AML-193 (cell line): ENCODE measurements at regions not wholly inside any gene's neighbourhood (a gene's known extent, or its start where the extent isn't known, plus 50 kb on each side); places are given as distances from the start of the nearest gene placed in this dataset.
"Not testable (repeated sequence)": the region's sequence is repeated elsewhere in the genome, so short reads cannot be mapped to it uniquely, and the experiment has no call there.

ENCODE experiments used
- DNase-seq, 2 experiments: peaks; one replicate each; lab custom pipeline; 2025; lab: John Stamatoyannopoulos, UW

DNA sequence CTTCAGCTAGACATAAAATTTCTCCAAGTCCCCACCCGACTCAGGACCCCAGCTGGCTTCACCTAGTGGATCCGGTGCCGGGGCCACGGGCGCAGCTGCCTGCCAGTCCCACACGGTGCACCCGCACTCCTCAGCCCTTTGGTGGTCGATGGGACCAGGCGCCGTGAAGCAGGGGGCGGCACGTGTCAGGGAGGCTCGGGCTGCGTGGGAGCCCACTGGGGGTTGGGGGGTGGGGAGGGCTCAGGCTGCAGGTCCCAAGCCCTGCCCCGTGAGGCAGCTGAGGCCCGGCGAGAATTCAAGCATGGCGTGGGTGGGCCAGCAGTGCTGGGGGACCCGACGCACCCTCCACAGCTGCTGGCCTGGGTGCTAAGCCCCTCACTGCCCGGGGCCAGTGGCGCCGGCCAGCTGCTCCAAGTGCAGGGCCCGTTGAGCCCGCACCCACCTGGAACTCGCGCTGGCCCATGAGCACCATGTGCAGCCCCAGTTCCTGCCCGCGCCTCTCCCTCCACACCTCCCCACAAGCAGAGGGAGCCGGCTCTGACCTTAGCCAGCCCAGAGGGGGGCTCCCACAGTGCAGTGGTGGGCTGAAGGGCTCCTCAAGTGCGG, 747.0 kb downstream of the FAM181B start:
- DNase-seq: no peak

DNA sequence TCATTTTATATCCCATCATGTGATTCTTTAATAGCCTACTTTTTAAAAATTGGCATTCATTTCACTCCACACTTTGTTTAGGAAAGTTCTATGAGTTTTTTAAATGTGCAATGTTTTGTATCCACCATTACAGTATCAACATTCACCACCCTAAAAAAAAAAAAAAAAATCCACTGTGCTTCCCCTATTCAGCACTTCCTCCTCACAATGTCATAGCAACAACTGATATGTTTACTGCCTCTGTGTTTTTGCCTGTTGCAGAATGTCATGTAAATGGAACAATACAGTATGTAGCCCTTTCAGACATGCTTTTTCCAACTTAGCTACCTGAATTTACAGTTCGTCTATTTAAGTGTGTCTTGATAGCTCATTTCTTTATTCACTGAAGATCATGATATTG, 754.2 kb downstream of the FAM181B start:
- peak in 1 of 2 experiments; percentile 33 for DNase-seq

- DNase-seq: no peak
Observed at GRCh38 chr11:81975261-81975900, 758.3 kb downstream of the FAM181B start.

- no peak for DNase-seq
Observed at GRCh38 chr11:81970886-81971285, 762.8 kb downstream of the FAM181B start.

GRCh38 chr11:81967242-81967641, 766.4 kb downstream of the FAM181B start:
- DNase-seq: no peak

- no peak for DNase-seq
Observed at GRCh38 chr11:81966340-81966739, 767.3 kb downstream of the FAM181B start.

DNA sequence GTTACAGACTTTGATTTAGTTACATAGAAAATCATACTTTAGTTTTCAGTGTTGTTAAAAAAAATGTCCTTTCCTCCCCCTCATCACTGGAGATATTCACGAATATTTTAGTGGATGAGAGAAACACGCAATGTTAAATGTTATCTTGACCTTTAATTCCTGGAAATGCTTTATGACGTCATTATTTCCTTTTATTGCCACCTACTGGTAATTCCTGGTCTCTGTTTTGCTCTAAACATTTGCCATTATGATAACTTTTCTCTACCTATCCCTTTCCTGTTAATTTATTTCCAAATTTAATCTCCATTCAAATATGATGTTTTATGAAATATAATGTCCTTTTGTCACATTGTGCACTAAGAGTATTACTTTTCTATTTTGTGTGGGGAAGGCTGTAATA, 770.6 kb downstream of the FAM181B start:
- peak; percentile 19 to 20 for DNase-seq

GRCh38 chr11:81960443-81960842, 773.2 kb downstream of the FAM181B start:
- DNase-seq: no peak

- DNase-seq: no peak
Observed at GRCh38 chr11:81959341-81959740, 774.3 kb downstream of the FAM181B start.

GRCh38 chr11:81954301-81954700, 779.4 kb downstream of the FAM181B start:
- not testable (repeated sequence) for DNase-seq

DNA sequence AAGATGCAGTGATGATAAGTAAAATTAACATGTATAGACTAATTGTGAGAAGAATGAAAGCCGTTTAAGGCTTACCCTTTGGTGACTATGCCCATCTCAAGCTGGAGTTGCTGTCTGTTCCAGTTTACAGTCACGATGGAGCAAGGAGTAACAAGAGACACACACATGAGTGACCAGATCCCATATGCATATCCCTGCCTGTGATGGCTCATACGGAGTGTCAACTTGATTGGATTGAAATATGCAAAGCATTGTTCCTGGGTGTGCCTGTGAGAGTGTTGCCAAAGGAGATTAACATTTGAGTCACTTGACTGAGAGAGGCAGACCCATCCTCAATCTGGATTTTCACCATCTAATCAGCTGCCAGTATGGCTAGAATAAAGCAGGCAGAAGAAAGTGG, 786.8 kb downstream of the FAM181B start:
- no peak for DNase-seq

DNA sequence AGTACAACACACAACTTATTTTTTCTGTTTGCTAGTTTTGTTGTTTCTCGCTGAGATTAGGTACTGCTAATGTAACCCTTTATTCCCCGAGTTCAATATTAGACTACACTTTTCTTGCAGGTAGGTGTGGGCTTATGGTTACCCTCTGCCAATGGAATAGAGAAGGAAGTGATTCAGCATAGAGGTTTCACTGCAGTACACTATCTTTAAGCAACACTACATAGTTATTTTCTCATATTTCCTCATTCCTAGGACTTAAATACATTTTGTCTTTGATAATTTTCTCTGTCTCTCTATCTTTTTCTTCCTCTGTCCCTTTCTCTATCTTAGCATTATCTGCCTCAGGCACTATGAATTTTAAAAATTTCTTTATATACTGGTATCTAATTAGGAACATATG, 791.0 kb downstream of the FAM181B start:
- DNase-seq: peak; percentile 8 to 30

DNA sequence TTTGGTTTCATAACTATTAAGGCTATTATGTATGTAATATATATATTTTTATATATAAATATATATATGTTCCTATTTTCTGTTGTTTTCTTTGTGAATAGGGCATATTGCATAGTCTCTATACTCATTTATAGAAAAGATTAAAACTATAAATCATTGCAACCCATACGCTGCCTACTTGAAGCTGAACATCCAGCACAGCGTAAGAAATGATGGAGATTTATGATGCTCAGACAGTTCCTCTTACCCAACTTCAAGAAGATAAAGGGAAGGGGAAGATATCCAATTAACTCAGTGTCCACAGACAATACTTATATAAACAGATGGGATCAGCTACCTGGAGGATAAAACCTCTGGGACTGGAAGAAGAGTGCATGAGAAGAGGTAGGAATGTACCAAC, 791.7 kb downstream of the FAM181B start:
- no peak for DNase-seq

DNA sequence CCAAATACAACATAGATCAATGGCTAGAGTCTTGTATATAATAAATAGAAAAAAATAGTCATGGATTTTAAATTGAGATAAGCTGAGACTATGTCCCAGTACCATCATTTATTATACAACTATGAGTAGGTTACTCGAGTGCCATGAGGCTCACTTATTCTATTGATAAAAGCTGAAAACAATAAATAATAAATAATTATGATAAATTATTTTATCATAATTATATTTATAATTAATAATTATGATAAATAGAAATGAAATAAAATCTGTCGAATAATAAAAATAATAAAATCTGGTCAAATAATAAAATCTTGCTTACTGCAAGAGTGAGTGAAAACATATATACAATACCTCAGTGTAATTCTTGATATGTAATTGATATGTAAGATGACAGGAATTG, 801.4 kb downstream of the FAM181B start:
- DNase-seq: no peak

DNA sequence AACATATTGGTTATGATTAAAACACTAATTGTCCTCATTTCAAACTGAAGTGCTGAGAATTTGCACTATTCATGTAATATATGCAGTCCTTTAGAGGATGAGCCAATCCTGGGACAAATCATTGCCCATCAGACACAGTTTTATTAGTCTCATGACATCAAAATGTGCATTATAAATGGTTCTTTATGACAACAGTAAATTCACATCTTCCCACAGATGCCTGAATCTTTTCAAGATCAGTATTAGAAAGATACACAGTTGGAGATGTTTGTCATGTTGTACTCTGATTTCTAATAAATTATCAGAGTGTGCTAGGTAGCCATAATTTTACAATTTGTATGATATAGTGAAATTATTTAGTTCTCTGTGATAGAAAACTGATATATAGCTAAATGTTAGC, 813.5 kb downstream of the FAM181B start:
- DNase-seq: no peak

- DNase-seq: no peak
Observed at GRCh38 chr11:81916451-81916850, 817.2 kb downstream of the FAM181B start.

DNA sequence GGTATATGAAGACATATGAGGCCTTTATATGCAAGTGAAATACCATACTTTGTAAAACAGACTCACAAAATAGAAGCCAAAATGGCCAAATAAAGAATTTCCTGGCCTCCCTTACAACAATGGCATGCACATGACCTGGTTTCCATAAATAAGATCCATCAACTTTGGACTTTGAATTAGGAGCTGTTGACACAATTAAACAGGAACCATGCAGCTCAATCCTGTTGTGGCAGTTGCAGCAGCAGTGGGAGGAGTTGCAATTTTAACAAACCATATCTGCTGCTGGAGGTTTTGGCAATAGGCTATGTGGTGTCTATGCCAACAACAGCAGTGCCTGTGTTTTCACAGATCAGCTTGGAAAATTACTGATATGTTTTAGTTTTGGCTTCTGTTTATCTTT, 818.6 kb downstream of the FAM181B start:
- no peak for DNase-seq

- no peak for DNase-seq
Observed at GRCh38 chr11:81913793-81914192, 819.9 kb downstream of the FAM181B start.

- DNase-seq: no peak
Observed at GRCh38 chr11:81907996-81908395, 825.7 kb downstream of the FAM181B start.

DNA sequence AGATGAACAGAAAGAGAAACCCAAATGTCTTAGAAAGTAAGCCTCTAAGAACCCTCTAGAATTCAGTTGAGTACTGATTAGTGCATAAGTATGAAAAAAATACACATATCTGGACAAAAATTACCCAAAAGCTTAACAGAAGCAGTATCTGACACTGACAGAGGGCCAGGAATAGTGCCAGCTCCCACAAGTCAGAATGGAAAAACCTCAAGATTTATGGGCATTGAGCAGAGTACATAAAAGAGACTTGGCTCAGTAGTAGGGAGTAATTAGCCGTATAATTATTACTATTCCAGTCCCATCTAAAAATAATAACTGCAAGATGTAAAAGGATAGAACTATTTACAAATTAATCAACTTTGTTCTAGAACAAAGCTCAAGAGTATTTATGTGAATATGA, 834.5 kb downstream of the FAM181B start:
- no peak for DNase-seq

GRCh38 chr11:81897639-81898038, 836.0 kb downstream of the FAM181B start:
- no peak for DNase-seq

GRCh38 chr11:81895258-81895657, 838.4 kb downstream of the FAM181B start:
- DNase-seq: no peak

DNA sequence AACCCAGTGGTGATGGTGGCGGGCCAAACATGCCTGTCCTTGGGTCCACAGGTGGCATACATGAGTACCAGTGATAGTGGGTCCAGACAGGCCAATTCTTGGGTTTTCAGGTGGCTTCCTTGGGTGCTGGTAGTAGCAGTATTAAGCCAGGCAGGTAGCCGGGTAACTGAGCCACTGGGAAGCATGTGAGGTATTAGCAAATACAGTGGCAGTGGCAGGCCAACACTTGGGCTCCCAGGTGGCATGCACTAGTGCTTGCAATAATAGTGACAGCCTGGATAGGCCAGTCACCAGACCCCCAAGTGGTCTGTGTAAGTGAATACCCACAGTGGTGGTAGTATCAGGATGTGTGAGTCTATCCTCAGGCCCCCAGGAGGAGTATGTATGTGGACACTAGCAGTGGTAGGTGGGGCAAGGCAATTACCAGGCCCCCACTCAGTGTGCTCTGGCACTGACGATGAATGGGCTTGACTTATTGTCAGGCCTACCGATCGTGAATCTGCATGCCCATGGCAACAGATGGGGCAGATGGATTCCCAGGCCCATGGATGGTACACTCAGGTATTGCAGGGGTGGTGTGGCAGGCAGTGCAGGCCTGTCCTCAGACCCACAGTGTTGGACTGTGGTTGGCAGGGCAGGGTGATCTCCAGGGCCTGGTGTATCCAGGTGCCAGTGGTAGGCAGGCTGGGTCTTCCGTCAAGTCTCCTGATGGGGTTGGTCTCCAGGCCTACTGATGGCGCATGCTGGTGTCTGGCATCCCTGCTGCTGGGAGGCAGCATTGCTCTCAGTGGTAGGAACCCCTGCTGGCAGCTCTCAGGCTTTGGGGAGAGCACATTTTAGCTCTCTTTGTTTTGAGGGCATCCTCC, 840.7 kb downstream of the FAM181B start:
- DNase-seq: no peak
